NB4 (cell line): ENCODE measurements at regions not wholly inside any gene's neighbourhood (a gene's known extent, or its start where the extent isn't known, plus 50 kb on each side); places are given as distances from the start of the nearest gene placed in this dataset.

Source experiments
- MYC ChIP-seq: IDR thresholded peaks from 2 replicates; pipeline ENCODE4 v1.6.1; 2011; ENCODE audit warnings: low read depth, low read length
- POLR2A ChIP-seq: IDR thresholded peaks from 2 replicates; pipeline ENCODE4 v1.6.1; 2011; ENCODE audit warnings: mild to moderate bottlenecking; ENCODE audit not compliant: insufficient read length; ENCODE audit errors: extremely low read depth
- TF ChIP-seq, protein P1 (sequence below): IDR thresholded peaks from one replicate; pipeline ENCODE4 v1.5.1; 2012; ENCODE audit warnings: low read depth, low read length

DNA sequence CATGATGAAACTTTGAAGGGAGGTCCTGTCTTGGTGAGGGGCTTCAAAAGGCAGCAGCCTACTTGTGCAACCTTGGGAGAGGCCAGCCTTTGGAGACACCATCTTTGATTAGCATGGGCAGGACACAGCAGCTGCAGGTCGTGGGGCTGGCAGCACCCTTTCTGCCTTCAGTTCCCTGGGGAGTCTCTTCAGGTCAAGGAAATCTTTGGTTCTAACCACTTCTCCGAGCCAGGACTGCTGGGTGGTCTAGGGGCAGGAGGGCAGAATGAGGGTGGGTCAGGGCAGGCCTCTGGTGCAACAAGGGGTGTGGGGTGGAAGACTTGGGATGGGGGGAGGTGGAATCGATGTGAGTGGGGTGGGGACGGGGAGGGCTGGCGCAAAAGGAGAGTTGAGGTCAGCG lies 269.7 kb downstream of the FOXD2 start:
- TF ChIP-seq MYC, result no peak
- TF ChIP-seq, protein P1, sequence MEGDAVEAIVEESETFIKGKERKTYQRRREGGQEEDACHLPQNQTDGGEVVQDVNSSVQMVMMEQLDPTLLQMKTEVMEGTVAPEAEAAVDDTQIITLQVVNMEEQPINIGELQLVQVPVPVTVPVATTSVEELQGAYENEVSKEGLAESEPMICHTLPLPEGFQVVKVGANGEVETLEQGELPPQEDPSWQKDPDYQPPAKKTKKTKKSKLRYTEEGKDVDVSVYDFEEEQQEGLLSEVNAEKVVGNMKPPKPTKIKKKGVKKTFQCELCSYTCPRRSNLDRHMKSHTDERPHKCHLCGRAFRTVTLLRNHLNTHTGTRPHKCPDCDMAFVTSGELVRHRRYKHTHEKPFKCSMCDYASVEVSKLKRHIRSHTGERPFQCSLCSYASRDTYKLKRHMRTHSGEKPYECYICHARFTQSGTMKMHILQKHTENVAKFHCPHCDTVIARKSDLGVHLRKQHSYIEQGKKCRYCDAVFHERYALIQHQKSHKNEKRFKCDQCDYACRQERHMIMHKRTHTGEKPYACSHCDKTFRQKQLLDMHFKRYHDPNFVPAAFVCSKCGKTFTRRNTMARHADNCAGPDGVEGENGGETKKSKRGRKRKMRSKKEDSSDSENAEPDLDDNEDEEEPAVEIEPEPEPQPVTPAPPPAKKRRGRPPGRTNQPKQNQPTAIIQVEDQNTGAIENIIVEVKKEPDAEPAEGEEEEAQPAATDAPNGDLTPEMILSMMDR, result no peak
- TF ChIP-seq POLR2A, result no peak
